ENCODE measurements at regions not wholly inside any gene's neighbourhood (a gene's known extent, or its start where the extent isn't known, plus 50 kb on each side); places are given as distances from the start of the nearest gene placed in this dataset.

DNA sequence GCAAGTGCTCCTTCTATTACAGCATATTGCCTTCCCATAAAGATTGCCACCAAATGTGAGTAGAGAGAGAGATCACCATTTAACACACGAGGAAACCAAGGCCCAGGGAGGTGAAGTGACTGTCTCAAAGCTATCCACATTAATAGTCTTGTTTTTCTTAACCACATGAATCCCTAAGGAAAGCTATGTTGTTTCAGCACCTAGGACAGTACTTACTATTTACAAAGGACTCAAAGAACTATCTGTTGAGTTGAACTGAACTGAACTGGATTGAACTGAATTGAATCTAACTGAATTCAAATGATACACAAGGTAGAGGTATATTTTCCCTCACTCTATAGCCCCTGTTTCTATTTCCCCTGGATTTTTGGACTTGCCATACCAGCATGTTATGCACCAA is 430.4 kb downstream of the CAAP1 start:
- in situ Hi-C loops (cut with HindIII; ENCODE audit: low pct_ligation_motif_present, low pct_unique_long_range_greater_than_20kb, low sequenced_read_pairs), result no loop called here
- DNase-seq, result peak; percentile 9

DNA sequence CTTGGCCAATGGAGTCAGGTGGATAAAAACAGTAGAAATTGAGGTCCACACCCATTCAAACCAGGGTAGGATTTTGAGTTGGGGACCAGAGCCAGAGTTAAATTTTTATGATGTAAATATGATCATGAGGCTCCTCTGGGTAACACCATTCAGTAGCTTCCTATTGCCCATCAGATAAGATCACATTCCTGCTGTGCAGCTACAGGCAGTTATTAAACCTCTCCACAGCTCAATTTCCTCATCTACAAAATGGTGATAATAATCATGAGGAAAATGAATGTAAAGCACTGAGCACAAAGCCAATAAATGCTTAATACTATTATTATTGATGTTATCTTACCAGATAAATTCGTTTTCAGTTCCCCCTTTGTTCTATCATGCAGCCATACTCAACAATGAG is 432.0 kb downstream of the CAAP1 start:
- no peak for DNase-seq
- in situ Hi-C loops (cut with HindIII; ENCODE audit: low pct_ligation_motif_present, low pct_unique_long_range_greater_than_20kb, low sequenced_read_pairs), result no loop called here

DNA sequence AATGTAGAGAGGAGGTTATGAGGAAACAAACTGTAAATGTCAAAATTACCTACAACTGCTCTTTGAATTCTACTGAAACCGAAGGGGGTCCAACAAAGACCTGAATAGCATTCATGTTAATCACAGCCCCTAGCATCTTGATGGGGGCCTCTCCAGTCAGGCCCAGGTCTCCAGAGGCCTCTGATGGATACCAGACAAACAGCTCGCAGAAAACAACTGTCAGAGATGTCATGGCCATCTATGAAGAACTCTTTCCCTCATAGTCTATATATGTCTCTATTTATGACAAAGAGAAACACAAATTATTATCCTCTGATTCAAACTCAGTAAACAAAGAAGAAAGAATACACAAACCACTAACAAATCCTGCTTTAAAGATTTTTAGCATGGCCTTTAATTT is 432.6 kb downstream of the CAAP1 start:
- in situ Hi-C loops (cut with HindIII; ENCODE audit: low pct_ligation_motif_present, low pct_unique_long_range_greater_than_20kb, low sequenced_read_pairs), result no loop called here
- no peak for DNase-seq

DNA sequence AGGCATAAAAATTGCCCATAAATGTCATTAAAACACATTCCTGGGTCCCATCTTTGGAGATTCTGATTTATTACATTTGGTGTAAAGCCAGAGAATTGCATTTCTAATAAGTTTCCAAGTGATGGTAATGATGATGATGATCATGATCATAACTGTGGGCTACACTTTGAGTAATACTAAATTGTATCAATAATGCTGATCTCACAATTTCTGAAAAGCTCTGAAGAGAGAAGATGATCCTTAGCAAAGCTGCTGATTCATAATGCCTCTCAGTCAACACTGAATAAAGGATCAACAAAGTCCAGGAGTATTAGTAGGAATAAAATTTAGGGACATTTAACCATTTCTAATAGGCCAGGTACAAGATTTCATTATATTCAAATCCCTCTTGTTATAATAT is 434.5 kb downstream of the CAAP1 start:
- no peak for DNase-seq
- in situ Hi-C loops (cut with HindIII; ENCODE audit: low pct_ligation_motif_present, low pct_unique_long_range_greater_than_20kb, low sequenced_read_pairs), result no loop called here

DNA sequence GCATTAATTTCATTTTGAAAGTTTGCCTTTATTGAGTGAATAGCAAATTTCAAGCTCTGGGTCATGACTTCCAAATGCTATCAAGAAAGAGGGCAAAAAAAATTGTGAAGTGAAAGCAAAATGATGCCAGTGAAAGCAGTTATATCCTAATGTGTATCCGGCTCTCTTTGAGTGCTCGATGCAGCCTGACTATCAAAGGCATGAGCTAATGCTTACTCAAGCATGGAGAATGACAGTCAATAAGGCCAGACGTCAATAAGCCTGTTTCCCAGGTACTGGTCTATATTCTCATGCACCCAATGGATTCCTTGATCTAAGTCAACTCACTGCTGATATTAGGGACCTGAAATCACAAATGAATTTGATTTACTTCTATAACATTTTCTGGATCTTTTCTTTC is 435.5 kb downstream of the CAAP1 start:
- DNase-seq, result no peak
- in situ Hi-C loops (cut with HindIII; ENCODE audit: low pct_ligation_motif_present, low pct_unique_long_range_greater_than_20kb, low sequenced_read_pairs), result no loop called here

DNA sequence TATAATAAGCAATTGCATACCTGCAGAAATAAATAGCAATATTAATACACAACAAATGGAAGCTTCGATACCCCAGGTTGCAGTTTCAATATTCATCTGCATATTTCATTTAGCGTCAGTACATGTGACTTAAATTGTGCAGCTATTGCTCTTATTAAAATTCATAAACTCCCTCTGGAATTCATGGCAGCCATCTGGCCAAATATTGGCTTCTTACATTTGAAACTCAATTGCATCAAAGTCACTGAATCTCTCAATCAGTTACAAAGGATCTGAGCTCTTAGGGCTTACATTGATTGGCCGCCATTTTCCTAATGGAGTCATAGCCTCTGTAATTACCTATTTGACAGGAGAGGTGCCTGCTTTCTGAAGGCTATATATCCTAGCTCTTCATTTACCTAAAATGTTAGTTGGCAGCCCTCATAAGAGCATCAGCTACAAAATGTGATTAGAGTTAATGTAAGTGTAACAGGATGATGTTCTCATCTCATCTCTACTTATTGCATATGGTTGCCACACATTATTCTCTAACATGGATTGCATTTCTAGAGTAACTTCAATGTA is 453.5 kb downstream of the CAAP1 start:
- no peak for DNase-seq
- in situ Hi-C loops (cut with HindIII; ENCODE audit: low pct_ligation_motif_present, low pct_unique_long_range_greater_than_20kb, low sequenced_read_pairs), result no loop called here

DNA sequence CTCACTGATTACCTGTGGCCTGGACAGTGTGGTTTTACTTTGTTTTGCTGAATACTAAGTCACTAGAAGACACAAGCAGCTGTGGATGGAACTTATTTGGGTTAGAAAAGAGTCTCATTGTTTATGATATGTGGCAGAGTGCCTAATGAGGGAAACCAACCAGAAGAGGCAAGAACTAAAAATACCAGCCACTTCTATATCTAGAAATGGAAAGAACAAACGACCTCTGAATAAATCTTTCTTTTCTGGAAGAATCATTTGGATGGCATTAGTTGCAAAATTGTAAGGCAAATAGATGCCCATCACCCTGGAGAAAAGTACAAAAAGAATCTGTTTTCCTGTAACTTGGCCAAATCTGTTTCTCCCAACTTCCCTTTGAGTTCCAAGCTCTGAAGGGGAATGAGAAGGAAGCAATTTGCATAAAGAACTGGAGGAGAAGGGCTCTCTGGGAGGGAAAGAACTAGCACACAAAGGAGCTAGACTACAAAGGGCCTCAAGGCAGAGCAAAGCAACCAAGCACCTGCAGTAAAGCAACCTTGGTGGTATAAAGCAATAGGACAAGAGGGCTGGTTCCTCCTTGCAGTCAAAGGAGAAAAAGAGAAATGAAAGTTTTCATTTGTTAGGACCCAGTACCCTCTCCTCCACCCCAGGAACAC is 455.4 kb downstream of the CAAP1 start:
- in situ Hi-C loops (cut with HindIII; ENCODE audit: low pct_ligation_motif_present, low pct_unique_long_range_greater_than_20kb, low sequenced_read_pairs), result no loop called here
- no peak for DNase-seq

DNA sequence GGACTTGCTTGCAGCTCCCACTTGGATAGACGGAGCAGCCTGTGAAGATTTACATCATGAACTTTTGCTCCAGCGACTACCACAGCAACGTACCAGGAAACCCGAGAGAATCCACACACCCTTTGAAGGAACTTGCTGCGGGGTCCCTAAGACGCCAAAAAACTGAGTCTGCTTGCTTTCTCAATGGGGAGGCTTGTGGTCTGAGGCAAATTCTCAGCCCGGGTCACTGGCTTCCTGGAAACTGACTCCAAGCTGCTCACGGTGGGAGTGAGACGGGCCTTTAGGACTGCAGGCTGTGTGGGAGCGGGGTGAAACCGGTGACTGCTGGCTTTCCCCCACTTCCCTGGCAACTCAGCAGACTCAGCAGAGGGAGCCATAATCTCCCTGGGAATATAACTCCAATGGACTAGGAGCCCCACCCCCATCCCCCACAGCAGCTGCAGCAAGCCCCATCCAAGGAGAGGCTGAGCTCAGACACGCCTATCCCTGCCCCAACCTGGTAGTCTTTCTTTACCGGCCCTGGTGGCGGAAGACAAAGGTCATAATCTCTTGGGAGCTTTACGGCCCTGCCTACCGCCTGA is 466.0 kb downstream of the CAAP1 start:
- DNase-seq, result no peak

DNA sequence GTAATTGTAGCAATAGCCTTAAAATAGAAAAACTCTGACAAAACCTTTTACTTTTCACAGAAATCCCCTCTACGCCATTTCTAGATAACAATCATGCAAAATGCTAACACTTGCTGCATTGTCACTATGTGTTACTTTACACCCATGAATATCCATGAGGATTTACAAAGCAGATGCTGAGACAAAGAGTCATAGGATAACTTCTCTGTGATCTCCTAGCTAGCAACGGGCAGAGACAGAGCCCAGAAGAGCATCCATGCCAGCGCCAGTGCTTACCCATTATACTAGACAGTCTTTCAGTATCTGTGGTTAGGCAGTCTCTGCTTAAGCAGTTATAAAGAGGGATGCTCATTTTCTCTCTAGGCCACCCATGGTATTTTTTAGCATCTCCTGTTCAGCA is 474.1 kb downstream of the CAAP1 start:
- in situ Hi-C loops (cut with HindIII; ENCODE audit: low pct_ligation_motif_present, low pct_unique_long_range_greater_than_20kb, low sequenced_read_pairs), result no loop called here
- no peak for DNase-seq

More for the DNA sequence above, 466.0 kb downstream of the CAAP1 start:
- in situ Hi-C loops (cut with HindIII; ENCODE audit: low pct_ligation_motif_present, low pct_unique_long_range_greater_than_20kb, low sequenced_read_pairs), result no loop called here

DNA sequence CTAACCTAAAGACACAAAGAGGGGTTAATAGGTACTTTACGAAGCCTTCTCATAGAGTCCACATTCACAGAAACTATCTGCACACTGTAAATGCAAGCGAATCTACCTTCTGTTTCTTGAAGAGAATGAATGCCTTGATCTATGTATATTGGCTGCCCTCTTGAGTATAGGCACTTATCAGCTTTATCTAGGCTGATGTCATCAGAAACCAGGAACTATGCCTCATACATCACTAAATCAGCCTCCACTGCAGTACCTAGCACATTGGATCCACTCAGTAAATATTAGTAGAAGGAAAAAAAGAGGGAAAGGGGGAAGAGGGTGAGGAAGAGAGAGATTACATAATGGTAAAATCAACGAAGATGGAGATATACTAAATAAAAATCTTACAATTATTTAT is 477.1 kb downstream of the CAAP1 start:
- DNase-seq, result no peak
- in situ Hi-C loops (cut with HindIII; ENCODE audit: low pct_ligation_motif_present, low pct_unique_long_range_greater_than_20kb, low sequenced_read_pairs), result no loop called here

DNA sequence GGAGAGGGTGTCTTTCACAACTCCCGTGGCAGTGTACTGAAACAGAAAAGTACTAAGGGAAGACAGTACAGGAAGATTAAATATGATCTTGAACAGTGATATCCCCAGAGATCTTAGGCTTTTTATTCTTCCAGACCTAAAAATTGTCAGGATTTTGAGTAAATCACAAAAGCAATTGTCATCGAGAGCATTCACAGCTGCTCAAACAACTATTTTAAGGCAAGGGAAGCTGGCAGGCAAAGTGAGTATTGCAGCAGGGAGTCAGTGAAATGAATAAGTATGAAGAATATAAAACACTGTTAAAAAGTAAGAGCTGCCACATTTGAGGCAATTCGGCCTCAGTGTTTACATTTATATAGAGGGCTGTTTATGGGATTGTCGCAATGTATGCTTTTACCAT is 479.0 kb downstream of the CAAP1 start:
- DNase-seq, result no peak
- in situ Hi-C loops (cut with HindIII; ENCODE audit: low pct_ligation_motif_present, low pct_unique_long_range_greater_than_20kb, low sequenced_read_pairs), result no loop called here

DNA sequence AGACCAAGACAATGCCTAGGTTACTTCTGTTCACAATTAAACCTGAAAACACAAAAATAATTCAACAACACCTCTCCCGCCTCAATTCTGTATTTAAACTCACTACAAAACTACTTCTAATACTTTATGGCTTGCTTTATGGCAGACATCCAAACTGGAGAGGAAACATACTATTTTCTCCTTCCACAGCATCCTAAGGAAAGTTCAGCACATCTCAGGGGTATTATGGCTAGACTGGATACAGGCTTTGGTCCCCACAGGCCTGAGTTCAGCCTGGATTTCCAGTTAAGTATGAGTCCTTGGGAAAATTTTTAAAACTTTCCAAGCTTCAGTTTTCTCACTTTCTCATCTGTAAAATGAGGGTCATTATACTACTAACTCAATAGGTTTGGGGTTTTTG is 480.2 kb downstream of the CAAP1 start:
- DNase-seq, result no peak
- in situ Hi-C loops (cut with HindIII; ENCODE audit: low pct_ligation_motif_present, low pct_unique_long_range_greater_than_20kb, low sequenced_read_pairs), result no loop called here

DNA sequence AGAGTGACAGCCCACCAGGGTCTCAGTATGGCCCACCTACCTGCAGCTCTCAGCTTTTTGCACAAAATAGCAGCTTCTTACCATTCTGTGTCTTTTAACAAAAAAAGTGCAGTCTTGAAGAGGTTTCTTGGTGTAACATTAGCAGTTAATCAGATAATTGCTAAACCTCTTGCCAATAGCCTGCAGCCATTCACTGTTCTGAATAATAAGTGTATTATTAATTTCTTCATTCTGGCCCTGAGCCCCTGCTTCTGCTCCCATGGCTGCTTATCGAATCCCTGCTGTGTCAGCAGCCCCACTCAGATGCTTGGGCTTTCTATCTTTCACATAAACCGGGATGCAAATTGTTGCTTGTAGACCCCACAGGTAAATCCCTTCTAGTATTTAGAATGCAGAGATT is 485.9 kb downstream of the CAAP1 start:
- in situ Hi-C loops (cut with HindIII; ENCODE audit: low pct_ligation_motif_present, low pct_unique_long_range_greater_than_20kb, low sequenced_read_pairs), result no loop called here
- DNase-seq, result no peak

DNA sequence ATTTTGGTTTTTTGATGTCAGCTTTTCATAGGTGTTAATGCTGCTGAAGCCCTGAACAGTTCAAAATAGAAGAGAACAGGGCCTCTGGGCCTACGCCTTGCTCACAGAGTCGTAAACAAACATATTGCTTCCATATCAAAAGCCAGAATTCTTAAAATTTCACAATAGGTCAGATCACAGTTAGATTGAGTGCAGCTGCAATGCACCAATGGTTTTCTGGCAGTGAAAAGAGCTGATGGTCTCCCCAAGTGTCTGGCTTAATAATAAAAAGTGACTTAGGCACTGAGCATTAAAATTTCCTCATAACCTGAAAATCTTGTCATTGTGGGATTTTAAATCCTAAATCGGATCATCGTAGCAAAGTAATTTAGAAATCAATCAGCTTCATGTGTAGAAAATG is 493.0 kb downstream of the CAAP1 start:
- no peak for DNase-seq
- in situ Hi-C loops (cut with HindIII; ENCODE audit: low pct_ligation_motif_present, low pct_unique_long_range_greater_than_20kb, low sequenced_read_pairs), result no loop called here

DNA sequence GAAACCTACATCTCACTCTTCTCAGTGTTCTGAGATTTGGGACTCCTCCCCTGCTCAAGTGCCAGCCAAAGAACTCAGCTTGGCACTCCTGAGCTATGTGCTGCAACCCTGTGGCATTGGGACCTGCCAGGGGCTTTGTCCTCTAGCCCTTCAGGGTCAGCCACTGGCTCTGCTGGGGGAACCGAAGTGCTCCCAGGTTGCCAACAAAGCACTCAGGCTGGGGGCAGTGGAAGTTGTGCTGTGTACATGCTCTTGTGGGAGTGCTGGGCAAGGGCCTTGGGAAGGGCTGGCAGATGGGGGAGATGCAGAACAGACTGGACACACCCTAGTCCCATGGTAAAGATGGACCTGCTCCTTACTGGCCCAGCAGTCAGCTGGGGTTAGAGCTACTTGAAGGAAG is 498.6 kb downstream of the CAAP1 start:
- in situ Hi-C loops (cut with HindIII; ENCODE audit: low pct_ligation_motif_present, low pct_unique_long_range_greater_than_20kb, low sequenced_read_pairs), result no loop called here
- no peak for DNase-seq

DNA sequence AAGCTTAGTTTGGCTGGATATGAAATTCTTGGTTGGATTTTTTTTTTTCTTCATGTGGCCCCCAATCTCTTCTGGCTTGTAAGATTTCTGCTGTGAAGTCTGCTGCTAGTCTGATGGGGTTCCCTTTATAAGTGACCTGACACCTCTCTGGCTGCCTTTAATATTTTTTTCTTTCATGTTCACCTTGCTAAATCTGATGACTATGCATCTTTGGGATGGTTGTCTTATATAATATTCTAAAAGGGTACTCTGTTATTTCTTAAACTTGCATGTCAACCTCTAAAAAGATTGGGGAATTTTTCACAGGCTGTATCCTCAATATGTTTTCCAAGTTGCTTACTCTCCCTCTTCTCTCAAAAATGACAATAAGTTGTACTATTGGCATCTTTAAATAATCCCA is 500.0 kb downstream of the CAAP1 start:
- in situ Hi-C loops (cut with HindIII; ENCODE audit: low pct_ligation_motif_present, low pct_unique_long_range_greater_than_20kb, low sequenced_read_pairs), result no loop called here
- no peak for DNase-seq

DNA sequence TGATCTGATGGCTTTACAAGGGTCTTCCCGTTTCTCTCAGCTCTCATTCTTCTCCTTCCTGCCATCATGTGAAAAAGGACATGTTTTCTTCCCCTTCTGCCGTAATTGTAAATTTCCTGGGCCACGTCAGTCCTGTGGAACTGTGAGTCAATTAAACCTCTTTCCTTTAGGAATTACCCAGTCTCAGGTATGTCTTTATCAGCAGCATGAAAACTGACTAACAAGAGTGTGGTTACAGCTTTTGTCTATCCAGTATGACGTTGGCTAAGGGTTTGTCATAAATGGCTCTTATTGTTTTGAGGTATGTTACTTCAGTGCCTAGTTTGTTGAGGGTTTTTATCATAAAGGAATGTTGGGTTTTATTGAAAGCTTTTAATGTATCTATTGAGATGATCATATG is 501.6 kb downstream of the CAAP1 start:
- no peak for DNase-seq
- in situ Hi-C loops (cut with HindIII; ENCODE audit: low pct_ligation_motif_present, low pct_unique_long_range_greater_than_20kb, low sequenced_read_pairs), result no loop called here

DNA sequence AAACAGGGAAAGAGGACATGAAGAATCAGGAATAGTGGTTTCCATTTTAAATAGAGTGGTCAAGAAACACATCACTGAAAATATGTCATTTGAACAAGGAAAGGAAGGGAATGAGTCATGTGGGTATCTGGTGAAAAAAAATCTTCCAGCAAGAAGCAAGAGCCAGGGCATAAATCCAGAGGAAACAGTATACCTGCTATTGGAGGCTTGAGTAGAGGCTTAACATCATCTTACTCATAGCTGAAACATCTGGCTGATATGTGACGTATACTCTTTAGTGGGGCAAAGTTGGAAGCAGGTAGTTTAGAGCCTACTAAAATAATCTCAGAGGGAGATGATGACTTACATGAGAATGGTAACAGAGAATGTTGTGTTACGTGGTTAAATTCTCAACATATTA is 517.2 kb downstream of the CAAP1 start:
- no peak for DNase-seq

DNA sequence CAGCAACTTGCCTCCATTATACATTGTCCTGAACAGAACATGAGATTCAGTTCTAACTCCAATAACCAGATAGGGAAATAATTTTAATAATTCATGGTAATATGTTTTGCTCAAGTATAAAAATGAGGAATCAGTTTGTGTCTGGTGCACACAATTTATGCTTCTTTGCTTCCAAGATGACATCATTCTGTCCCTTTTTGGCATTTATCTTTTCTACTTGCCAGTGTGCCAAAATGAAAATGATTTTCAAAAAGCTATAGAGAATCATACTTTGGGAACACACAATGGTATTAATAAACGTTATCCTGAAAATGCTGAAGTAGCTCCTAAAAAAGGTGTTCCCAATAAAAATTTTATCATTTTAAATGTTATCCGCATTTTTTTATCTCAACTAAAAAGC is 519.0 kb downstream of the CAAP1 start:
- DNase-seq, result no peak
- in situ Hi-C loops (cut with HindIII; ENCODE audit: low pct_ligation_motif_present, low pct_unique_long_range_greater_than_20kb, low sequenced_read_pairs), result no loop called here

More for the DNA sequence above, 517.2 kb downstream of the CAAP1 start:
- in situ Hi-C loops (cut with HindIII; ENCODE audit: low pct_ligation_motif_present, low pct_unique_long_range_greater_than_20kb, low sequenced_read_pairs), result no loop called here

DNA sequence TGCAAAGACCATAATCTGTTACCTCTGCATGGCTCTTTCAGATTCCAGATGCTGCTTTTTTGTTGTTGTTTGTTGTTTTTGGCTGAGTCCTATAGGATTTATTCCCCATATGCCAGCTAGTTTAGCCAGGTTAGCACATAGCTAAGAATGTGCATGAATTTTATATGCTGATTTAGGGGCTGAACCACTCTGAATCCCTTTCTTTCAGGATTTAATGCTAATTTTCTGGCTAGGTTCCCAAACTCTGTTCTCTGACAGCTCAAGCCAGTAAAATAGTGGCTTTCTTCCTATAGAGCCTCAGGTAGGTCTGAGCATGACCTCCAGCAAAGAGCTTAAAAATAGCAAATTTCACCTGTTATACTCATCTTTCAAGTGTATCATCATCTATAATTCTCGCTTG is 521.4 kb downstream of the CAAP1 start:
- DNase-seq, result no peak
- in situ Hi-C loops (cut with HindIII; ENCODE audit: low pct_ligation_motif_present, low pct_unique_long_range_greater_than_20kb, low sequenced_read_pairs), result no loop called here
